GM19452 (cell line): ENCODE measurements at regions not wholly inside any gene's neighbourhood (a gene's known extent, or its start where the extent isn't known, plus 50 kb on each side); places are given as distances from the start of the nearest gene placed in this dataset.
"Not testable (repeated sequence)": the region's sequence is repeated elsewhere in the genome, so short reads cannot be mapped to it uniquely, and the experiment has no call there.

Experiments used
- ATAC-seq: cut with Tn5 transposase; IDR thresholded peaks from one replicate; pipeline ENCODE4 v1.9.1; 2021; ENCODE audit not compliant: unreplicated experiment

GRCh38 chr7:34389332-34390078 lies 268.5 kb upstream of the NPSR1 start:
- ATAC-seq, result no peak

- ATAC-seq, result no peak
These were observed 267.9 kb upstream of the NPSR1 start for GRCh38 chr7:34390103-34390502.

- ATAC-seq, result no peak
These were observed 265.0 kb upstream of the NPSR1 start for GRCh38 chr7:34392972-34393371.

- no peak for ATAC-seq
These were observed 261.5 kb upstream of the NPSR1 start for GRCh38 chr7:34396437-34397064.

- ATAC-seq, result no peak
These were observed 256.2 kb upstream of the NPSR1 start for GRCh38 chr7:34401776-34402175.

GRCh38 chr7:34406848-34407530 lies 251.0 kb upstream of the NPSR1 start:
- ATAC-seq, result no peak

- ATAC-seq, result no peak
These were observed 250.4 kb upstream of the NPSR1 start for GRCh38 chr7:34407586-34407985.

GRCh38 chr7:34417781-34418180 lies 240.2 kb upstream of the NPSR1 start:
- ATAC-seq, result no peak

GRCh38 chr7:34421526-34421925 lies 236.5 kb upstream of the NPSR1 start:
- no peak for ATAC-seq

- ATAC-seq, result no peak
These were observed 232.8 kb upstream of the NPSR1 start for GRCh38 chr7:34425194-34425593.

- ATAC-seq, result no peak
These were observed 232.2 kb upstream of the NPSR1 start for GRCh38 chr7:34425631-34426384.

GRCh38 chr7:34430456-34430855 lies 227.6 kb upstream of the NPSR1 start:
- no peak for ATAC-seq

- no peak for ATAC-seq
These were observed 219.6 kb upstream of the NPSR1 start for GRCh38 chr7:34438436-34438835.

GRCh38 chr7:34445653-34446052 lies 212.4 kb upstream of the NPSR1 start:
- ATAC-seq, result no peak

GRCh38 chr7:34448531-34448930 lies 209.5 kb upstream of the NPSR1 start:
- not testable (repeated sequence) for ATAC-seq

GRCh38 chr7:34449765-34450164 lies 208.3 kb upstream of the NPSR1 start:
- ATAC-seq, result no peak

- no peak for ATAC-seq
These were observed 206.8 kb upstream of the NPSR1 start for GRCh38 chr7:34451183-34451582.

GRCh38 chr7:34451923-34452322 lies 206.1 kb upstream of the NPSR1 start:
- no peak for ATAC-seq

GRCh38 chr7:34452363-34452762 lies 205.7 kb upstream of the NPSR1 start:
- no peak for ATAC-seq

- ATAC-seq, result no peak
These were observed 204.9 kb upstream of the NPSR1 start for GRCh38 chr7:34453150-34453549.

- no peak for ATAC-seq
These were observed 203.6 kb upstream of the NPSR1 start for GRCh38 chr7:34454381-34454780.
